ENCODE measurements at regions not wholly inside any gene's neighbourhood (a gene's known extent, or its start where the extent isn't known, plus 50 kb on each side); places are given as distances from the start of the nearest gene placed in this dataset.

- no peak for ATAC-seq
- no peak for DNase-seq (ENCODE audit: low spot score)
Observed at GRCh38 chr11:79592406-79592805, 151.6 kb upstream of the TENM4 start.

GRCh38 chr11:79582434-79582833 is 141.6 kb upstream of the TENM4 start:
- no peak for ATAC-seq
- no peak for DNase-seq (ENCODE audit: low spot score)

GRCh38 chr11:79579063-79579462 is 138.2 kb upstream of the TENM4 start:
- DNase-seq (ENCODE audit: low spot score) (no peak), ATAC-seq (no peak)

GRCh38 chr11:79578116-79578515 is 137.3 kb upstream of the TENM4 start:
- ATAC-seq (no peak), DNase-seq (ENCODE audit: low spot score) (no peak)

- DNase-seq (ENCODE audit: low spot score) = no peak
- no peak for ATAC-seq
Observed at GRCh38 chr11:79575701-79576100, 134.9 kb upstream of the TENM4 start.

GRCh38 chr11:79570104-79570503 is 129.3 kb upstream of the TENM4 start:
- DNase-seq (ENCODE audit: low spot score) (no peak), ATAC-seq (no peak)

GRCh38 chr11:79564288-79564925 is 123.6 kb upstream of the TENM4 start:
- ATAC-seq = no peak
- no peak for DNase-seq (ENCODE audit: low spot score)

- DNase-seq (ENCODE audit: low spot score) (no peak), ATAC-seq (no peak)
Observed at GRCh38 chr11:79561496-79561895, 120.7 kb upstream of the TENM4 start.

GRCh38 chr11:79550809-79551208 is 110.0 kb upstream of the TENM4 start:
- DNase-seq (ENCODE audit: low spot score) (no peak), ATAC-seq (no peak)

- no peak for DNase-seq (ENCODE audit: low spot score)
- no peak for ATAC-seq
Observed at GRCh38 chr11:79547256-79547655, 106.4 kb upstream of the TENM4 start.

GRCh38 chr11:79546351-79546750 is 105.5 kb upstream of the TENM4 start:
- DNase-seq (ENCODE audit: low spot score) (no peak), ATAC-seq (no peak)

GRCh38 chr11:79544361-79544760 is 103.5 kb upstream of the TENM4 start:
- ATAC-seq (no peak), DNase-seq (ENCODE audit: low spot score) (no peak)

- ATAC-seq (no peak), DNase-seq (ENCODE audit: low spot score) (no peak)
Observed at GRCh38 chr11:79543101-79543500, 102.3 kb upstream of the TENM4 start.

GRCh38 chr11:79541466-79541865 is 100.6 kb upstream of the TENM4 start:
- ATAC-seq (no peak), DNase-seq (ENCODE audit: low spot score) (no peak)

GRCh38 chr11:79538775-79539174 is 97.9 kb upstream of the TENM4 start:
- DNase-seq (ENCODE audit: low spot score) = no peak
- ATAC-seq = no peak

- DNase-seq (ENCODE audit: low spot score) (no peak), ATAC-seq (no peak)
Observed at GRCh38 chr11:79536155-79536917, 95.5 kb upstream of the TENM4 start.

- DNase-seq (ENCODE audit: low spot score) = no peak
Observed at GRCh38 chr11:79535606-79536005, 94.8 kb upstream of the TENM4 start.

GRCh38 chr11:79525257-79525656 is 84.4 kb upstream of the TENM4 start:
- no peak for DNase-seq (ENCODE audit: low spot score)
- no peak for ATAC-seq

More at GRCh38 chr11:79535606-79536005, 94.8 kb upstream of the TENM4 start:
- no peak for ATAC-seq

GRCh38 chr11:79522626-79523025 is 81.8 kb upstream of the TENM4 start:
- no peak for DNase-seq (ENCODE audit: low spot score)
- no peak for ATAC-seq

GRCh38 chr11:79520086-79520485 is 79.3 kb upstream of the TENM4 start:
- ATAC-seq (no peak), DNase-seq (ENCODE audit: low spot score) (no peak)

- ATAC-seq = no peak
- DNase-seq (ENCODE audit: low spot score) = no peak
Observed at GRCh38 chr11:79515781-79516180, 75.0 kb upstream of the TENM4 start.

- DNase-seq (ENCODE audit: low spot score) = no peak
- no peak for ATAC-seq
Observed at GRCh38 chr11:79514695-79515094, 73.9 kb upstream of the TENM4 start.

- DNase-seq (ENCODE audit: low spot score) = no peak
- ATAC-seq = no peak
Observed at GRCh38 chr11:79514290-79514689, 73.5 kb upstream of the TENM4 start.

All from left lobe of liver (tissue), 2 donors.